IPS DF 6.9 (cell line): ENCODE measurements at regions not wholly inside any gene's neighbourhood (a gene's known extent, or its start where the extent isn't known, plus 50 kb on each side); places are given as distances from the start of the nearest gene placed in this dataset.
"Not testable (repeated sequence)": the region's sequence is repeated elsewhere in the genome, so short reads cannot be mapped to it uniquely, and the experiment has no call there.

Experiments used
- DNase-seq: peaks from one replicate; pipeline ENCODE4 v3.0.0-alpha.2; 2013; ENCODE audit warnings: low read depth, low spot score
- H3K27ac ChIP-seq: one replicate; pipeline ENCODE4 v1.5.1; 2013; ENCODE audit warnings: low read length, control low read depth
- H3K27me3 ChIP-seq: 2 replicates; pipeline ENCODE4 v1.6.1; 2013; ENCODE audit warnings: mild to moderate bottlenecking, low read length; ENCODE audit not compliant: control insufficient read depth, insufficient read depth
- H3K36me3 ChIP-seq: 2 replicates; pipeline ENCODE4 v1.6.1; 2013; ENCODE audit warnings: low read length; ENCODE audit not compliant: control insufficient read depth, insufficient read depth
- H3K4me1 ChIP-seq: 2 replicates; pipeline ENCODE4 v1.6.1; 2013; ENCODE audit warnings: low read length; ENCODE audit not compliant: control insufficient read depth, insufficient read depth
- H3K4me3 ChIP-seq: 2 replicates; pipeline ENCODE4 v1.5.1; 2013; ENCODE audit warnings: mild to moderate bottlenecking, low read length
- H3K9me3 ChIP-seq: 2 replicates; pipeline ENCODE4 v1.6.1; 2013; ENCODE audit warnings: low read length, inconsistent platforms; ENCODE audit not compliant: control insufficient read depth, insufficient read depth
- WGBS: extraction: QIAGEN DNeasy Blood & Tissue Kit; methylation state at CpG from one replicate; pipeline ENCODE4 v1.1.7; 2013; ENCODE audit warnings: mixed read lengths, missing lambda C conversion rate; ENCODE audit not compliant: insufficient read length, insufficient coverage; 5-methylcytosine and 5-hydroxymethylcytosine counted together

DNA sequence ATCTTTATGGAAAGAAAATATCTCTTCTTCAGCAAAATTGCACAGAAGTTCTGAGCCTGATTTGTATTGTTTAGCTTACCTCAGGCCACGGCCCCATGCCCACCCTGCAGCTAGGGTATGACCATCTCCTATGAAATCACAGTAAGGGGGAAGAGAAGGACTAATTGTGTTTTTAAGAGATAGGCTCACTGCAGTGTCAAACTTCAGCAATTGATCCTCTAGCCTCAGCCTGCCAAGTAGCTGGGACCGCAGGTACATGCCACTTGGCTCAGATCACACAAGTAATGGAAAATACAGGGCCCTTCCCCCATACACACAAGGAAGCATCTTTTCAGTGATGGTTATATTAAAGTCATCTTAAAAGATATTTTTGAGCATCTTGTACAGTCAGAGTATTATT is 60.0 kb downstream of the DMAC1 start:
- DNase-seq = no peak
- Histone ChIP-seq H3K9me3 (no peaks in the 10 kb centered on the region), H3K4me3 (no peak overlapping the region), H3K27ac (no peak overlapping the region), H3K36me3 (no peaks in the 10 kb centered on the region), H3K27me3 (no peaks in the 10 kb centered on the region), H3K4me1 (no peaks in the 10 kb centered on the region)
- whole genome bisulfite sequencing = no CpG with 5 or more reads among the region's 2 CpGs

DNA sequence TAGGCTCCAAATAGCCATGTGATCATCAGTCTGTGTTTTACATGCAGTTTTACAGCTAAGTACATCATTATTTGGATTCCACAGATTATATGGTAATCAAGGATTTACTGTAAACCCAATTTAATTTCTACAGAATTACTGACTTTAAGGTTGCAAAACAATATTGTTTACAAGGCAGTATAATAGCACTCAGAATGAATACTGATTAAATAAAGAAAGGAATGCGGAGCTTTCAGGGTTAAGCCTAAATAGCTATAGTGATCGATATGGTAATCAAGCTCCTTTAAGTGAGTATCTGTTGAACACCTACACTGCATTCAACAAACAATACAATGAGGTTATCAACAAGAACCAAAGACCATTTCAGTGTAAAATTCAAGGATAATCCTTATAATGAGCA is 64.3 kb downstream of the DMAC1 start:
- no peak for DNase-seq
- no peaks in the 10 kb centered on the region for H3K36me3 ChIP-seq
- no peak overlapping the region for H3K4me3 ChIP-seq
- no CpG with 5 or more reads among the region's 2 CpGs for WGBS
- H3K4me1 ChIP-seq = no peaks in the 10 kb centered on the region
- H3K27me3 ChIP-seq = no peaks in the 10 kb centered on the region
- H3K27ac ChIP-seq = no peak overlapping the region
- no peaks in the 10 kb centered on the region for H3K9me3 ChIP-seq

GRCh38 chr9:7730164-7730445 is 69.5 kb downstream of the DMAC1 start:
- Histone ChIP-seq H3K36me3 (no peaks in the 10 kb centered on the region), H3K4me3 (no peak overlapping the region), H3K9me3 (no peaks in the 10 kb centered on the region), H3K4me1 (no peaks in the 10 kb centered on the region), H3K27me3 (no peaks in the 10 kb centered on the region), H3K27ac (no peak overlapping the region)
- DNase-seq = no peak
- WGBS = no CpG with 5 or more reads among the region's 1 CpG

DNA sequence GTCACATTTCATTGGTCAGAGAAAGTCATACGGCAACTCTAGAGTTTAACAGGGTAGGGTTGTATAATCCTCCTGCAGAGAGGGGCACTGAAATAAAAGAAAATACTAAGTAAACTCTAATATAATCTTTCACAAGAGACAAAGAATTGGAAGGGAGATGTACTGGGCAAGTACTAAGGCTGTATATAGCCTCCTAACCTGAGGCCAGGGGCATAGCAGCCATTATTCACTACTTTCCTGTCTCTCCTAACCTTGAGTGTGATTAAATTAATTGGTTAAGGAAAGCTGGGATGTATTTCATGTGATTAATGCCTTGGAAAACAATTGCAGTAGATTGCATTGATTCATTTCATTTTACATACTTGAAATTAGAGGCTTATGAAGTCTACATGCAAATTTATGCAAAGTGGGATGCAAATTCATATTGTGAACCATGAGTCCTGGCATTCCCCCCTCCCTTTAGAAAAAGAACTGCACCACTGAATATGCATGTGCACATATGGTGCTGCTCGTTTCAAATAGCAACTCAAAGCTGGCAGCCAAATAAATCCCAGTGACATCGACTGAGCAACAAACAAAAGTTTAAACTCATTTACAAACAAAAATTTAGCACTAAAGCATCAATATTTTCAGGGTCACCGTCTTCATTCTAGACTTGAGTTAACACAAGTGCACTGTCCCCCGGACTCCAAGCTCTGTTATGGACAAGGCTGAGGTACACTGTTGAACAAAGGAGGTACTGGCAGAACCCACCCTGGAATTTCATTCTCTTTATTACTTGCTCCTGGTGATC is 70.0 kb downstream of the DMAC1 start:
- no peak overlapping the region for H3K27ac ChIP-seq
- H3K27me3 ChIP-seq = no peaks in the 10 kb centered on the region
- no peak for DNase-seq
- H3K9me3 ChIP-seq = no peaks in the 10 kb centered on the region
- H3K4me3 ChIP-seq = no peak overlapping the region
- WGBS = no CpG with 5 or more reads among the region's 5 CpGs
- H3K36me3 ChIP-seq = no peaks in the 10 kb centered on the region
- H3K4me1 ChIP-seq = no peaks in the 10 kb centered on the region

- Histone ChIP-seq H3K9me3 (no peaks in the 10 kb centered on the region), H3K36me3 (no peaks in the 10 kb centered on the region), H3K27ac (no peak overlapping the region), H3K4me1 (no peaks in the 10 kb centered on the region), H3K4me3 (no peak overlapping the region), H3K27me3 (no peaks in the 10 kb centered on the region)
- whole genome bisulfite sequencing = no CpG with 5 or more reads among the region's 2 CpGs
- no peak for DNase-seq
Observed at GRCh38 chr9:7721291-7721690, 78.3 kb downstream of the DMAC1 start.

- H3K4me1 ChIP-seq, H3K4me3 ChIP-seq, DNase-seq, H3K9me3 ChIP-seq, H3K36me3 ChIP-seq, H3K27ac ChIP-seq, H3K27me3 ChIP-seq: not testable (repeated sequence)
- no CpG with 5 or more reads among the region's 8 CpGs for WGBS
Observed at GRCh38 chr9:7713088-7713487, 86.5 kb downstream of the DMAC1 start.

DNA sequence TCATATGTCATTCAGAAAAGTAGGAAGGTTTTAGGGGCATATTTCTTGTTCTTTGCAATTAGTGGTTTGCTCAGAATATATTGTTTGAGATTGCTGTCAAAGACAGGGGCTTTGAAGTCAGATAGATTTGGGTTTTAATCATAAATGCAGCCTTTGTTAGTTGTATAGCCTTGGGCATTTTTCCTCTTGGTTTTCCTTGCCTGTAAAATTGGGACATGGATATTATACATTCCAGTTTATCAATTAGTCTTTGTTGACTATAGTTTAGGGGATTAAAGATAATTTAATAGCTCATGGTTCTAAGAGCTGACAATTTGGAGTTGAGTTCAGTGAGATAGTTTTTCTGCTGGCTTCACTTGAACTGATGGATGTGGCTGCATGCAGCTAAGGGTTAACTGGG is 88.9 kb downstream of the DMAC1 start:
- H3K9me3 ChIP-seq = no peaks in the 10 kb centered on the region
- H3K27ac ChIP-seq = no peak overlapping the region
- H3K4me3 ChIP-seq = no peak overlapping the region
- H3K27me3 ChIP-seq = no peaks in the 10 kb centered on the region
- H3K36me3 ChIP-seq = no peaks in the 10 kb centered on the region
- no peak for DNase-seq
- no peaks in the 10 kb centered on the region for H3K4me1 ChIP-seq

DNA sequence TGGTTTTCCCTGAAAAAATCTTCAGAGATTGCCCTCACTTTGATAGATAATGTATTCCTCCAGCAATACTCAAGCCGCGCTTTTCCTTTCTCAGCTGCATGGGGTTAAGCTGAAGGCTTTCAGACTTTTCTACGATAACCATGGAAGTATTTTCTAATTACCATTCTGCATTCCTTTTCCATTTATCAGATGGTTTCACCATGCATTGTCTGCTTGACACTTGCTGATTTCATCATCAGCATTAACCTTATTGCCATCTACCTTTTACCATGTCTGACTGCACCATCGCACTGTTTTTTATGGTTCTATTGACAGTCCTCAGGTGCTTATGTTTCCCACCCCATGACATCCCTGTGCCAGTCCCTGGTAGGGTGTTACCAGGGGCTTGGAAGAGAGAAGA is 91.6 kb downstream of the DMAC1 start:
- Histone ChIP-seq H3K27ac (no peak overlapping the region), H3K36me3 (no peaks in the 10 kb centered on the region), H3K4me1 (no peaks in the 10 kb centered on the region), H3K27me3 (no peaks in the 10 kb centered on the region), H3K9me3 (no peaks in the 10 kb centered on the region), H3K4me3 (no peak overlapping the region)
- WGBS = no CpG with 5 or more reads among the region's 4 CpGs
- no peak for DNase-seq

DNA sequence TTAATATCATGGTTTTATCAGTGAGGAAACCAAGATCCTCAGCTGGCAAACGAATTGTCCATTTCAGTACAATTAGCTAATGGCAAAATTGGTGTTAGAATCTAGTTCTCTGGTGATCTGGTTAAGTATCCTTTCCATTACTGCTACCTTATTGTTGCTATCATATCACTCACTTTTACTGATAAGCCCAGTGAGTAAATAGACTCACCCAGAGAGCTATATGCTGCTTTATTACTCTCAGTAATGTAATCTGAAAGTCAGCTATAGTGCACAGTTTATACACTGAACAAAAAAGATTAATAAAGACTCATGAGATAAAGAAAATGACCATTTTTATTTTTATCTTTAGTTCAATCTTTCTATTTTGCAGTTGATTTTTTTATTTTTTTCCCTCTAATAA is 95.0 kb downstream of the DMAC1 start:
- Histone ChIP-seq H3K4me3 (no peak overlapping the region), H3K4me1 (no peaks in the 10 kb centered on the region), H3K9me3 (no peaks in the 10 kb centered on the region), H3K27me3 (no peaks in the 10 kb centered on the region), H3K36me3 (no peaks in the 10 kb centered on the region), H3K27ac (no peak overlapping the region)
- DNase-seq = no peak
- no CpG with 5 or more reads among the region's 1 CpG for WGBS

DNA sequence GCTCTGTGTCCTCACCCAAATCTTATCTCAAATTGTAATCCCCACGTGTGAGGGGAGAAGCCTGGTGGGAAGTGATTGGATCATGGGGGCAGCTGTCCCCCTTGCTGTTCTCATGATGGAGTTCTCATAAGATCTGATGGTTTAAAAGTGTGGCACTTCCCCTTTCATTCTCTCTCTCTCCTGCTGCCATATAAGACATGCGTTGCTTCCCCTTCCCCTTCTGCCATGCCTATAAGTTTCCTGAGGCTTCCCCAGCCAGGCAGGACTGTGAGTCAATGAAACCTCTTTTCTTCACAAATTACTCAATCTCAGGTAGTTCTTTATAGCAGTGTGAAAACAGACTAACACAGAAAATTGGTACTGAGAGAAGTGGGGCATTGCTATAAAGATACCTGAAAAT is 107.7 kb downstream of the DMAC1 start:
- Histone ChIP-seq H3K9me3 (no peaks in the 10 kb centered on the region), H3K4me1 (no peaks in the 10 kb centered on the region), H3K4me3 (no peak overlapping the region), H3K27ac (no peak overlapping the region), H3K36me3 (no peaks in the 10 kb centered on the region), H3K27me3 (no peaks in the 10 kb centered on the region)
- no peak for DNase-seq
- WGBS = no CpG with 5 or more reads among the region's 2 CpGs

GRCh38 chr9:7690014-7690413 is 109.6 kb downstream of the DMAC1 start:
- no peak for DNase-seq
- Histone ChIP-seq H3K9me3 (no peaks in the 10 kb centered on the region), H3K4me1 (no peaks in the 10 kb centered on the region), H3K27me3 (no peaks in the 10 kb centered on the region), H3K4me3 (no peak overlapping the region), H3K36me3 (no peaks in the 10 kb centered on the region), H3K27ac (no peak overlapping the region)
